Astrocyte of the spinal cord (primary cell): ENCODE measurements at regions not wholly inside any gene's neighbourhood (a gene's known extent, or its start where the extent isn't known, plus 50 kb on each side); places are given as distances from the start of the nearest gene placed in this dataset.

Experiments used
- DNase-seq: peaks from one replicate; pipeline ENCODE4 v3.0.0; 2011; ENCODE audit warnings: low read depth, low spot score
- H3K4me3 ChIP-seq: 2 replicates; pipeline ENCODE4 v1.5.1; 2011; ENCODE audit warnings: low read depth, mild to moderate bottlenecking, low read length, moderate library complexity
- in situ Hi-C: cut with HindIII; loops from 2 replicates; pipeline ENCODE4 v1.10.0; 2017; ENCODE audit warnings: low sequenced_read_pairs
- TF ChIP-seq, protein P1 (sequence below): IDR thresholded peaks from 2 replicates; pipeline ENCODE4 v1.5.1; 2012; ENCODE audit warnings: low read depth, mild to moderate bottlenecking, low read length, inconsistent platforms

GRCh38 chr11:70020336-70021214 is 57.5 kb upstream of the ANO1 start:
- peak; percentile 67 for DNase-seq
- TF ChIP-seq, protein P1, sequence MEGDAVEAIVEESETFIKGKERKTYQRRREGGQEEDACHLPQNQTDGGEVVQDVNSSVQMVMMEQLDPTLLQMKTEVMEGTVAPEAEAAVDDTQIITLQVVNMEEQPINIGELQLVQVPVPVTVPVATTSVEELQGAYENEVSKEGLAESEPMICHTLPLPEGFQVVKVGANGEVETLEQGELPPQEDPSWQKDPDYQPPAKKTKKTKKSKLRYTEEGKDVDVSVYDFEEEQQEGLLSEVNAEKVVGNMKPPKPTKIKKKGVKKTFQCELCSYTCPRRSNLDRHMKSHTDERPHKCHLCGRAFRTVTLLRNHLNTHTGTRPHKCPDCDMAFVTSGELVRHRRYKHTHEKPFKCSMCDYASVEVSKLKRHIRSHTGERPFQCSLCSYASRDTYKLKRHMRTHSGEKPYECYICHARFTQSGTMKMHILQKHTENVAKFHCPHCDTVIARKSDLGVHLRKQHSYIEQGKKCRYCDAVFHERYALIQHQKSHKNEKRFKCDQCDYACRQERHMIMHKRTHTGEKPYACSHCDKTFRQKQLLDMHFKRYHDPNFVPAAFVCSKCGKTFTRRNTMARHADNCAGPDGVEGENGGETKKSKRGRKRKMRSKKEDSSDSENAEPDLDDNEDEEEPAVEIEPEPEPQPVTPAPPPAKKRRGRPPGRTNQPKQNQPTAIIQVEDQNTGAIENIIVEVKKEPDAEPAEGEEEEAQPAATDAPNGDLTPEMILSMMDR = no peak
- in situ Hi-C loops = loop anchor here (25.0 kb wide), 1 partner anchor 167 kb away; no protein-coding TSS in a partner anchor
- H3K4me3 ChIP-seq = no peak overlapping the region

DNA sequence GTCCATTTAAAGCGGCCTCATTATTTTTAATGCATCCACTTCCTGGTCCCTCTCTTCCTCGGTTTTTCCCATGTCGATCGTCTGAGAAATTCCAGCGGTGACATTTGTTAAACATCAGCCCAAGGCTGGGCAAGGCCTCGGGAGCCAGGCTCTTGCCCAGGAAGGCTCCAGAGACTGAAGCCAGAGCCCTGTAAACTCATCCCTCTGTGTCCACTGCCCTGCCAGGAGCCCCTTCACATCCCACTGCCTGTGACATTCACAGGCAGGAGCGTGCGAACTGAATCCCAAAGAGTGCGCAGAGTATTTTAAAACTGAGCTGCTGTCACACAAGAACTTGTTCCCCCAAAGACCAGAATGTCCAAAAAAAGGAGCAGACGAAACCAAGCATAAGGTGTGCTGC is 56.5 kb upstream of the ANO1 start:
- in situ Hi-C loops = loop anchor here (25.0 kb wide), 1 partner anchor 166 kb away; no protein-coding TSS in a partner anchor
- DNase-seq = no peak
- TF ChIP-seq, protein P1 = no peak
- no peak overlapping the region for H3K4me3 ChIP-seq

DNA sequence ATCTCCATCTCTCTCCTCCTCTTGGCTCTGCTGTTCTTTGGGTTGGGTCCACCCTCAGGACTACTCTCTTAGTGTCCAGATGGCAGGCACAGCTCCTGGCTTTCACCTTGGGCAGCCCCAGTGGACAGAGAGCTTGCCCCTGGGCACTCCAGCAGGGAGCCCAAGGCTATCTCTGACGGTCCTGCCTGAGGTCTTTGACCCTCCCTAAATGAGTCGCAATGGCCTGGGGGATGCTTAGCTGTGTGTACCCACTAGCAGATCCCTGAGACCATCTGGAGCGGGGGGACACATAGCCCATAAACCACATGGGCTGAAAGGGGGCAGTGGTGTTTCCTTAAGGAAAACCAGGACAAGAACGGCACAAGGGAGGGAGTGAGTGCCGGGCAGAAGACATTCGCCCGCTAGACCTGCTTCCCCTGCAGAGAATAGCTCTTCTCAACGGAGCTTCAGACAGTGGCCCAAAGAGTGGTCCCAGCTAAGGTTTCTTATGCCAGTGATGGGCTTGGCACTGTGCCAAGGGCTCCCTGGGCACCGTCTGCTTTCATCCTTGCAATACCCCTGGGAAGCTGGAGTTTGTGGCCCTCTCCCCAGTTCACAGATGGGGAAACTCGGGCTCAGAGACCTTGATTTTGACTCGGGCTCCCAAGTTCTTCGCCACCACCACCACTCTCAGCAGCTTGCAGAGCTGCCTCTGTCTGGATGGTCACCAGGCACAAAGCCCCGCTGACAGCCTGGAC is 53.9 kb upstream of the ANO1 start:
- TF ChIP-seq, protein P1 = no peak
- DNase-seq = no peak
- in situ Hi-C loops = loop anchor here (25.0 kb wide), 1 partner anchor 163 kb away; no protein-coding TSS in a partner anchor
- H3K4me3 ChIP-seq = no peak overlapping the region

GRCh38 chr11:70024773-70025045 is 53.4 kb upstream of the ANO1 start:
- H3K4me3 ChIP-seq = no peak overlapping the region
- DNase-seq = no peak
- in situ Hi-C loops = loop anchor here (25.0 kb wide), 1 partner anchor 163 kb away; no protein-coding TSS in a partner anchor
- TF ChIP-seq, protein P1 = no peak

DNA sequence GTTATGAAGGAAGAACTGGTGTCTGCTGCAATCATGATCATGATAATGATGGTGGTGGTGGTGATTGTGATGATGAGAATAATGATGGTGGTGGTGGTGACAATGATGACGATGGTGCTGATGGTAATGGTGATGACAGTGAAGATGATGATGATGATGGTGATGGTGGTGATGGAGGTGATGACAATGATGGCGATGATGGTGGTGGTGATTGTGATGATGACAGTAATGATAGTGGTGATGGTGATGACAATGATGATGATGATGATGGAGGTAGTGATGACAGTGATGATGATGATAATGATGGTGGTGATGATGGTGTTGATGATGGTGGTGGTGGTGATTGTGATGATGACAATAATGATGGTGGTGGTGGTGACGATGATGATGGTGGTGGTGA is 52.8 kb upstream of the ANO1 start:
- DNase-seq = no peak
- in situ Hi-C loops = no loop called here
- H3K4me3 ChIP-seq = no peak overlapping the region
- TF ChIP-seq, protein P1 = no peak

DNA sequence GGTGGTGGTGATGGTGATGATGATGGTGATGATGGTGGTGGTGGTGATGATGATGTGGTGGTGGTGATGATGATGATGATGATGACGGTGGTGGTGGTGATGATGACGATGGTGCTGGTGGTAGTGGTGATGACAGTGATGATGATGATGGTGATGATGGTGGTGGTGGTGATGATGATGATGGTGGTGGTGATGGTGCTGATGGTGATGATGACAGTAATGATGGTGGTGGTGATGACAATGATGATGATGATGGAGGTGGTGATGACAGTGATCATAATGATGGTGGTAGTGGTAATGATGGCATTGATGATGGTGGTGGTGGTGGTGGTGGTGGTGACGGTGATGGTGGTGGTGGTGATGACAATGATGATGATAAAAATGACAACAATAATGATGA is 52.1 kb upstream of the ANO1 start:
- no peak for DNase-seq
- in situ Hi-C loops = no loop called here
- TF ChIP-seq, protein P1 = no peak
- no peak overlapping the region for H3K4me3 ChIP-seq
